Osteocyte (in vitro differentiated cells): ENCODE measurements at regions not wholly inside any gene's neighbourhood (a gene's known extent, or its start where the extent isn't known, plus 50 kb on each side); places are given as distances from the start of the nearest gene placed in this dataset.
"Not testable (repeated sequence)": the region's sequence is repeated elsewhere in the genome, so short reads cannot be mapped to it uniquely, and the experiment has no call there.

Source experiments
- DNase-seq: peaks from one replicate; pipeline ENCODE4 v3.0.0; 2021; ENCODE audit warnings: mixed read lengths; ENCODE audit not compliant: unreplicated experiment; ENCODE audit errors: extremely low spot score
- H3K27ac Mint-ChIP-seq: one replicate; pipeline ENCODE4 v1.8.0; 2021; ENCODE audit warnings: mild to moderate bottlenecking, mixed read lengths; ENCODE audit not compliant: unreplicated experiment
- H3K27me3 Mint-ChIP-seq: one replicate; pipeline ENCODE4 v1.8.0; 2021; ENCODE audit warnings: mixed read lengths; ENCODE audit not compliant: unreplicated experiment
- H3K36me3 Mint-ChIP-seq: one replicate; pipeline ENCODE4 v1.8.0; 2021; ENCODE audit warnings: mixed read lengths; ENCODE audit not compliant: unreplicated experiment
- H3K4me1 Mint-ChIP-seq: one replicate; pipeline ENCODE4 v1.8.0; 2021; ENCODE audit warnings: mixed read lengths; ENCODE audit not compliant: unreplicated experiment
- H3K4me3 Mint-ChIP-seq: one replicate; pipeline ENCODE4 v1.8.0; 2021; ENCODE audit warnings: mild to moderate bottlenecking, moderate library complexity, mixed read lengths; ENCODE audit not compliant: unreplicated experiment
- H3K9me3 Mint-ChIP-seq: one replicate; pipeline ENCODE4 v1.8.0; 2021; ENCODE audit warnings: mixed read lengths; ENCODE audit not compliant: unreplicated experiment
- TF ChIP-seq, protein P1 (sequence below): fragments of 200-600 bp; sonication (generic); IDR thresholded peaks from 2 replicates; pipeline ENCODE4 v1.5.0; 2021; ENCODE audit warnings: antibody characterized with exemption, mild to moderate bottlenecking, moderate library complexity

DNA sequence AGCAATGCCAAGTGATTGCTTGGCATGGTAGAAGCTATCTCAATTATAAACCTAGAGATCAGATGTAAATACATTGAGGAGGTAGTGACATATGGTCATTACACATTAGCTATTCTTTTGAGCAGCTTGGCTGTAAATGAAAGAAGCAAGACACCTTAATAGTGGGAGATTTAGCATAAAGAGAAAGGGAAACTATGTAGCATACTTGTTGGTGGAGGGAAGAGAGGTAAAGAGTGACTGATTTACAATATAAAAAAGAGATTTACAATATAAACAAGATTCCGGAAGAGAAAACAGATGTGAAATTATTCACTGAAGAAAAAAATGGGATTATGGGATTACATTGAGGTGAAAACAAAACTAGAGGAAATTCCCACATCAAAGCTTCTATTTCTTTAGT is 2009.6 kb downstream of the OLFM4 start:
- TF ChIP-seq, protein P1, sequence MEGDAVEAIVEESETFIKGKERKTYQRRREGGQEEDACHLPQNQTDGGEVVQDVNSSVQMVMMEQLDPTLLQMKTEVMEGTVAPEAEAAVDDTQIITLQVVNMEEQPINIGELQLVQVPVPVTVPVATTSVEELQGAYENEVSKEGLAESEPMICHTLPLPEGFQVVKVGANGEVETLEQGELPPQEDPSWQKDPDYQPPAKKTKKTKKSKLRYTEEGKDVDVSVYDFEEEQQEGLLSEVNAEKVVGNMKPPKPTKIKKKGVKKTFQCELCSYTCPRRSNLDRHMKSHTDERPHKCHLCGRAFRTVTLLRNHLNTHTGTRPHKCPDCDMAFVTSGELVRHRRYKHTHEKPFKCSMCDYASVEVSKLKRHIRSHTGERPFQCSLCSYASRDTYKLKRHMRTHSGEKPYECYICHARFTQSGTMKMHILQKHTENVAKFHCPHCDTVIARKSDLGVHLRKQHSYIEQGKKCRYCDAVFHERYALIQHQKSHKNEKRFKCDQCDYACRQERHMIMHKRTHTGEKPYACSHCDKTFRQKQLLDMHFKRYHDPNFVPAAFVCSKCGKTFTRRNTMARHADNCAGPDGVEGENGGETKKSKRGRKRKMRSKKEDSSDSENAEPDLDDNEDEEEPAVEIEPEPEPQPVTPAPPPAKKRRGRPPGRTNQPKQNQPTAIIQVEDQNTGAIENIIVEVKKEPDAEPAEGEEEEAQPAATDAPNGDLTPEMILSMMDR: no peak
- no peak for DNase-seq
- Mint-ChIP-seq H3K4me3 (no peak overlapping the region), H3K9me3 (no peaks in the 10 kb centered on the region), H3K36me3 (no peaks in the 10 kb centered on the region), H3K4me1 (no peaks in the 10 kb centered on the region), H3K27me3 (no peaks in the 10 kb centered on the region), H3K27ac (no peak overlapping the region)

DNA sequence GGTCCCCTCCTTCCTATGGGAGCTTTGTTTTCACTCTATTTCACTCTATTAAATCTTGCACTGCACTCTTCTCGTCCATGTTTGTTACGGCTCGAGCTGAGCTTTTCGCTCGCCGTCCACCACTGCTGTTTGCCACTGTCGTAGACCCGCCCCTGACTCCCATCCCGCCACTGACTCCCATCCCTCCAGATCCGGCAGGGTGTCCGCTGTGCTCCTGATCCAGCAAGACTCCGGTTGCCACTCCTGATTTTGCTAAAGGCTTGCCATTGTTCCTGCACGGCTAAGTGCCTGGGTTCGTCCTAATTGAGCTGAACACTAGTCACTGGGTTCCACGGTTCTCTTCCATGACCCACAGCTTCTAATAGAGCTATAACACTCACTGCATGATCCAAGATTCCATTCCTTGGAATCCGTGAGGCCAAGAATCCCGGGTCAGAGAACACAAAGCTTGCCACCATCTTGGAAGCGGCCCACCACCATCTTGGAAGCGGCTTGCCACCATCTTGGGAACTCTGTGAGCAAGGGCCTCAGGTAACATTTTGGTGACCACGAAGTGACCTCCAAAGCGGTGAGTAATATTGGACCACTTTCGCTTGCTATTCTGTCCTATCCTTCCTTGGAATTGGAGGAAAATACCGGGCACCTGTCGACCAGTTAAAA is 2025.4 kb downstream of the OLFM4 start:
- not testable (repeated sequence) for DNase-seq

DNA sequence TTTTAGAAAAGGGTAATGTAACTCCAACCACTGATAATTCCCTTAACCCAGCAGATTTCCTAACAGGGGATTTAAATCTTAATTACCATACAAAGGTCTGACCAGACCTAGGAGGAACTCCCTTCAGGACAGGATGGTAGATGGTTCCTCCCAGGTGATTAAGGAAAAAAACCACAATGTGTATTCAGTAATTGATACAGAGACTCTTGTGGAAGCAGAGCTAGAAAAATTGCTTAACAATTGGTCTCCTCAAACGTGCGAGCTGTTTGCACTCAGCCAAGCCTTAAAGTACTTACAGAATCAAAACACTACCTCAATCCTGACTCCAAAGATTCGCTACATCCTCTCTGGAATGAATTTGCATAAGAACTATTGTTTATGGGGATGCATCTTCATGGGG is 2027.1 kb downstream of the OLFM4 start:
- H3K9me3 Mint-ChIP-seq: peaks cover 14% of the 10 kb centered on the region
- not testable (repeated sequence) for H3K27ac Mint-ChIP-seq, DNase-seq, H3K4me1 Mint-ChIP-seq, H3K27me3 Mint-ChIP-seq, H3K4me3 Mint-ChIP-seq, H3K36me3 Mint-ChIP-seq

More for the DNA sequence above, 2025.4 kb downstream of the OLFM4 start:
- peaks cover 14% of the 10 kb centered on the region for H3K9me3 Mint-ChIP-seq
- H3K4me1 Mint-ChIP-seq, H3K36me3 Mint-ChIP-seq, H3K27ac Mint-ChIP-seq, H3K27me3 Mint-ChIP-seq, H3K4me3 Mint-ChIP-seq: not testable (repeated sequence)

DNA sequence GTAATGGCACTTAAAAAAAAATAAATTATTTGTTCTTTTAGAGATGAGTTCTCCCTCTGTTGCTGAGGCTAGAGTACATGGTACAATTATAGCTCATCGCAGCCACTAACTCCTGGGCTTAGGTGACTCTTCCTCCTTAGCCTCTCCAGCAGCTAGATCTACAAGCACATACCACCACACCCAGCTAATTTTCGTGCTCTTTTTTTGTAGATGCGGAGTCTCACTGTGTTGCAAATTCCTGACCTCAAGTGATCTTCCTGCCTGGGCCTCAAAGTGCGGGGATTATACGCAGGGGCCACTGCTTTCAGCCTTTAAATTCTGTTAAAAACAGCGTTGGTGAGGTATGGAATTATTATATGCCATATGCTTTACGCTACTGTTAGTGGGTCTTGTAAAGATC is 2034.0 kb downstream of the OLFM4 start:
- Mint-ChIP-seq H3K27ac (no peak overlapping the region), H3K4me3 (no peak overlapping the region), H3K36me3 (no peaks in the 10 kb centered on the region), H3K27me3 (no peaks in the 10 kb centered on the region), H3K4me1 (no peaks in the 10 kb centered on the region), H3K9me3 (peaks cover 5% of the 10 kb centered on the region)
- DNase-seq: no peak
- TF ChIP-seq, protein P1: no peak

DNA sequence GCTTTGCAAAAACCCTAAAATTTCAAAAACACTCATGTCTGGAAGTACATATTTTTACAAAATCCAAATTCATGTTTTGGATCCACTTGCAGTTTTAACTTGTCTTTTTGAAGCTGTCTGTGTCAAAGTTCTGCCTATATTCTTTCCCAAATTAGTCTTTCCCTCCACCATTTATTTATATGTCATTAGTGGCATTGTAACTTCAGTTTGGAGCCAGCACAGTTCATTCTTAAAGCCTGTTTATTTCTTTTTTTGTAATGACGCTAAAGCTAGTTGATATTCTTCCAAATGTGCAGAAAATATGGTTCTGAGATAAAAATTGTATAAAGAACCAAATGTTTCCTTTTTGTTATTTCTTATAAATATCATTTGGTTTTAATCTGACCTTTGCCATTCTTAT is 2039.3 kb downstream of the OLFM4 start:
- TF ChIP-seq, protein P1: no peak
- DNase-seq: no peak
- no peaks in the 10 kb centered on the region for H3K4me1 Mint-ChIP-seq
- H3K27me3 Mint-ChIP-seq: no peaks in the 10 kb centered on the region
- no peaks in the 10 kb centered on the region for H3K9me3 Mint-ChIP-seq
- no peaks in the 10 kb centered on the region for H3K36me3 Mint-ChIP-seq
- H3K4me3 Mint-ChIP-seq: no peak overlapping the region
- no peak overlapping the region for H3K27ac Mint-ChIP-seq

DNA sequence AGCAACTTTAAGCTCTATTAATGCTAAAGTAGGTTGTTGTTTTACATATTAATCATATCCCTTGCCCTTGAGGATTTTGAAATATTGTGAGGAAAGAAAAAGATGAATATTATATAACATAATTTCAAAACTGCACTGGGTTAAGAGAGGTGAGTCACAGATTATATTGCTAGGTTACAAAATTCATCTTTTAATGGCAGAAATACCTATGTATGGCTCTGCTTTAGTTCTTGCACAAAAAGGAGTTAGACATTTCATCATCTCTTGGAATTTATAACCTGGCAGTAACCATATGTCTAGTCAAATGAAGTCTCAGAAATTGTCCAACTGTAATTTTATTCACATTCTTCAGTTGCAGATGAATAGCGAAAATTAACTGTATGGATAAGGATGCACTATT is 2041.1 kb downstream of the OLFM4 start:
- no peak overlapping the region for H3K27ac Mint-ChIP-seq
- TF ChIP-seq, protein P1: no peak
- no peak overlapping the region for H3K4me3 Mint-ChIP-seq
- no peaks in the 10 kb centered on the region for H3K27me3 Mint-ChIP-seq
- H3K36me3 Mint-ChIP-seq: no peaks in the 10 kb centered on the region
- no peaks in the 10 kb centered on the region for H3K4me1 Mint-ChIP-seq
- DNase-seq: no peak
- H3K9me3 Mint-ChIP-seq: peaks cover 5% of the 10 kb centered on the region
